ENCODE measurements at regions not wholly inside any gene's neighbourhood (a gene's known extent, or its start where the extent isn't known, plus 50 kb on each side); places are given as distances from the start of the nearest gene placed in this dataset.
"Not testable (repeated sequence)": the region's sequence is repeated elsewhere in the genome, so short reads cannot be mapped to it uniquely, and the experiment has no call there.

DNA sequence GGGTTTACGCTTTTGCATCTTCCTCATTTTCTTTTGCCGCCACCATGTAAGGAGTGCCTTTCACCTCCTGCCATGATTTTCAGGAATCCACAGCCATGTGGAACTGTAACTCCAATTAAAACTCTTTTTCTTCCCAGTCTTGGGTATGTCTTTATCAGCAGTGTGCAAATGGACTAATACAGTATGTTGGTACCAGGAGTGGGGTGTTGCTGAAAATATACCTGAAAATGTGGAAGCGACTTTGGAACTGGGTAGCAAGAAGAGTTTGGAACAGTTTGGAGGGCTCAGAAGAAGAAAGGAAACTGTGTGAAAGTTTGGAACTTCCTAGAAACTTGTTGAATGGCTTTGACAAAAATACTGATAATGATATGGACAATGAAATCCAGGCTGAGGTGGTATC lies 983.9 kb upstream of the NDST4 start:
- POLR2A ChIA-PET (ENCODE audit: unreplicated experiment); H3K14ac ChIP-seq (replicated peaks; ENCODE audit: low read depth, low read length); H2BK20ac ChIP-seq (ENCODE audit: low read depth, low read length); H3K9me3 ChIP-seq (ENCODE audit: control insufficient read depth, insufficient read depth, low read length); H2AK9ac ChIP-seq (replicated peaks; ENCODE audit: low read depth, low read length, poor library complexity); H2AFZ ChIP-seq (replicated peaks; ENCODE audit: low read length, poor library complexity); CTCF ChIA-PET; ATAC-seq (ENCODE audit: low read depth); H2BK120ac ChIP-seq (ENCODE audit: low read depth, low read length); H3K27me3 ChIP-seq (ENCODE audit: control insufficient read depth, insufficient read depth, low read length); H3K36me3 ChIP-seq (ENCODE audit: control insufficient read depth, insufficient read depth, low read length); H3K23ac ChIP-seq (ENCODE audit: low read depth, low read length); H3K4me3 ChIP-seq (ENCODE audit: insufficient read depth, low read depth, low read length); H2BK5ac ChIP-seq (ENCODE audit: low read depth, low read length, poor library complexity, severe bottlenecking); H3K56ac ChIP-seq (ENCODE audit: extremely low read depth, insufficient read depth, low read length); H4K8ac ChIP-seq (ENCODE audit: low read depth in 2 of 2, low read length in 2 of 2); H4K20me1 ChIP-seq (ENCODE audit: insufficient read depth, low read length); H3K9me1 ChIP-seq (ENCODE audit: insufficient read depth, low read length); H3K4ac ChIP-seq (ENCODE audit: low read depth, low read length); H3K27ac ChIP-seq (ENCODE audit: insufficient read depth, low read length); in situ Hi-C loops (cut with MboI; ENCODE audit: low sequenced_read_pairs); H4K91ac ChIP-seq (ENCODE audit: insufficient read depth, low read depth, low read length); H3K18ac ChIP-seq (ENCODE audit: low read depth, low read length); H3K4me2 ChIP-seq (ENCODE audit: low read depth, low read length); H3K4me1 ChIP-seq (ENCODE audit: control insufficient read depth, insufficient read depth, low read length); H2AK5ac ChIP-seq (ENCODE audit: low read depth, low read length); H4K5ac ChIP-seq (ENCODE audit: low read depth, low read length); dilution Hi-C loops (cut with HindIII; ENCODE audit: low sequenced_read_pairs, unreplicated experiment); H2BK15ac ChIP-seq (ENCODE audit: low read depth, low read length); intact Hi-C loops (cut with micrococcal nuclease); H3K79me1 ChIP-seq (ENCODE audit: low read depth in 1 of 2, low read length in 2 of 2); BruUV-seq (replicated peaks); H3K9ac ChIP-seq (ENCODE audit: low read depth, low read length); DNase-seq: not testable (repeated sequence)
- WGBS, 2 experiments (ENCODE audit: extremely low coverage in 2 of 2, insufficient read length in 1 of 2), result no CpG with 5 or more reads among the region's 3 CpGs

All from IMR-90 (cell line).